ENCODE measurements at regions not wholly inside any gene's neighbourhood (a gene's known extent, or its start where the extent isn't known, plus 50 kb on each side); places are given as distances from the start of the nearest gene placed in this dataset.
"Not testable (repeated sequence)": the region's sequence is repeated elsewhere in the genome, so short reads cannot be mapped to it uniquely, and the experiment has no call there.

- H3K36me3 ChIP-seq (replicated peaks in 1 of 2; ENCODE audit: control insufficient read depth in 1 of 2, insufficient read depth in 2 of 2, low read length in 2 of 2); H3K4me1 Mint-ChIP-seq; H3K4me1 ChIP-seq (ENCODE audit: control insufficient read depth in 1 of 2, insufficient read depth in 2 of 2, low read length in 2 of 2); H3K27ac ChIP-seq (ENCODE audit: low read depth in 1 of 2, low read length in 2 of 2); H3K9me3 ChIP-seq (replicated peaks in 1 of 2; ENCODE audit: control insufficient read depth in 1 of 2, insufficient read depth in 1 of 2, low read length in 2 of 2); H3K4me3 ChIP-seq (replicated peaks in 1 of 3; ENCODE audit: low read depth in 2 of 3, low read length in 3 of 3); H3K79me2 ChIP-seq (ENCODE audit: insufficient read depth, low read length); DNase-seq; H3K27me3 ChIP-seq (ENCODE audit: control insufficient read depth in 2 of 2, insufficient read depth in 2 of 2, low read length in 2 of 2); H3K9ac ChIP-seq (ENCODE audit: insufficient read depth, low read length, poor library complexity, severe bottlenecking); H2AFZ ChIP-seq (ENCODE audit: insufficient read depth, low read depth, low read length, poor library complexity, severe bottlenecking); H4K20me1 ChIP-seq (ENCODE audit: insufficient read depth, low read length); H3K4me3 Mint-ChIP-seq; H3K4me2 ChIP-seq (replicated peaks; ENCODE audit: extremely low read depth, low read length, poor library complexity, severe bottlenecking); H3K9me3 Mint-ChIP-seq; H3K27me3 Mint-ChIP-seq (ENCODE audit: low read depth in 3 of 3); intact Hi-C loops (cut with micrococcal nuclease): not testable (repeated sequence)
- 77% methylated on average over 3 of the region's 5 CpGs for WGBS (ENCODE audit: insufficient coverage)
- Mint-ChIP-seq H3K36me3 (peaks cover 12 to 30% of the 10 kb centered on the region in 2 donors), H3K27ac (peak overlapping the region in 3 of 7 donors; percentile 0 to 58 (median 14))
Measured at GRCh38 chr7:39762881-39763280, 139.5 kb downstream of the RALA start.

- H3K27ac ChIP-seq (ENCODE audit: low read depth in 1 of 2, low read length in 2 of 2); intact Hi-C loops (cut with micrococcal nuclease); H3K27me3 Mint-ChIP-seq (ENCODE audit: low read depth in 3 of 3); H3K4me2 ChIP-seq (replicated peaks; ENCODE audit: extremely low read depth, low read length, poor library complexity, severe bottlenecking); H4K20me1 ChIP-seq (ENCODE audit: insufficient read depth, low read length); H3K9ac ChIP-seq (ENCODE audit: insufficient read depth, low read length, poor library complexity, severe bottlenecking); H3K4me3 Mint-ChIP-seq; H3K4me1 Mint-ChIP-seq; DNase-seq; H3K27me3 ChIP-seq (ENCODE audit: control insufficient read depth in 2 of 2, insufficient read depth in 2 of 2, low read length in 2 of 2); H3K4me1 ChIP-seq (ENCODE audit: control insufficient read depth in 1 of 2, insufficient read depth in 2 of 2, low read length in 2 of 2); H2AFZ ChIP-seq (ENCODE audit: insufficient read depth, low read depth, low read length, poor library complexity, severe bottlenecking); H3K4me3 ChIP-seq (replicated peaks in 1 of 3; ENCODE audit: low read depth in 2 of 3, low read length in 3 of 3); H3K27ac Mint-ChIP-seq; H3K9me3 Mint-ChIP-seq; H3K9me3 ChIP-seq (replicated peaks in 1 of 2; ENCODE audit: control insufficient read depth in 1 of 2, insufficient read depth in 1 of 2, low read length in 2 of 2); H3K79me2 ChIP-seq (ENCODE audit: insufficient read depth, low read length): not testable (repeated sequence)
- peaks cover 13 to 17% of the 10 kb centered on the region in 2 donors for H3K36me3 ChIP-seq (replicated peaks in 1 of 2; ENCODE audit: control insufficient read depth in 1 of 2, insufficient read depth in 2 of 2, low read length in 2 of 2)
- peaks cover 27 to 34% of the 10 kb centered on the region in 2 donors for H3K36me3 Mint-ChIP-seq
- no CpG with 5 or more reads among the region's 4 CpGs for WGBS (ENCODE audit: insufficient coverage)
Measured at GRCh38 chr7:39765833-39766232, 142.5 kb downstream of the RALA start.

- H3K4me1 ChIP-seq (ENCODE audit: control insufficient read depth in 1 of 2, insufficient read depth in 2 of 2, low read length in 2 of 2); H3K4me1 Mint-ChIP-seq; H3K27ac Mint-ChIP-seq; H3K9ac ChIP-seq (ENCODE audit: insufficient read depth, low read length, poor library complexity, severe bottlenecking); H2AFZ ChIP-seq (ENCODE audit: insufficient read depth, low read depth, low read length, poor library complexity, severe bottlenecking); H3K27ac ChIP-seq (ENCODE audit: low read depth in 1 of 2, low read length in 2 of 2); H3K4me3 Mint-ChIP-seq; intact Hi-C loops (cut with micrococcal nuclease); H3K9me3 Mint-ChIP-seq; H3K27me3 ChIP-seq (ENCODE audit: control insufficient read depth in 2 of 2, insufficient read depth in 2 of 2, low read length in 2 of 2); H3K4me2 ChIP-seq (replicated peaks; ENCODE audit: extremely low read depth, low read length, poor library complexity, severe bottlenecking); H3K27me3 Mint-ChIP-seq (ENCODE audit: low read depth in 3 of 3); DNase-seq; H3K79me2 ChIP-seq (ENCODE audit: insufficient read depth, low read length); H3K9me3 ChIP-seq (replicated peaks in 1 of 2; ENCODE audit: control insufficient read depth in 1 of 2, insufficient read depth in 1 of 2, low read length in 2 of 2); H3K4me3 ChIP-seq (replicated peaks in 1 of 3; ENCODE audit: low read depth in 2 of 3, low read length in 3 of 3); H4K20me1 ChIP-seq (ENCODE audit: insufficient read depth, low read length): not testable (repeated sequence)
- H3K36me3 ChIP-seq (replicated peaks in 1 of 2; ENCODE audit: control insufficient read depth in 1 of 2, insufficient read depth in 2 of 2, low read length in 2 of 2) = peaks cover 14 to 31% of the 10 kb centered on the region in 2 donors
- WGBS (ENCODE audit: insufficient coverage) = no CpG with 5 or more reads among the region's 4 CpGs
- H3K36me3 Mint-ChIP-seq = peaks cover 45 to 46% of the 10 kb centered on the region in 2 donors
Measured at GRCh38 chr7:39768439-39768838, 145.1 kb downstream of the RALA start.

DNA sequence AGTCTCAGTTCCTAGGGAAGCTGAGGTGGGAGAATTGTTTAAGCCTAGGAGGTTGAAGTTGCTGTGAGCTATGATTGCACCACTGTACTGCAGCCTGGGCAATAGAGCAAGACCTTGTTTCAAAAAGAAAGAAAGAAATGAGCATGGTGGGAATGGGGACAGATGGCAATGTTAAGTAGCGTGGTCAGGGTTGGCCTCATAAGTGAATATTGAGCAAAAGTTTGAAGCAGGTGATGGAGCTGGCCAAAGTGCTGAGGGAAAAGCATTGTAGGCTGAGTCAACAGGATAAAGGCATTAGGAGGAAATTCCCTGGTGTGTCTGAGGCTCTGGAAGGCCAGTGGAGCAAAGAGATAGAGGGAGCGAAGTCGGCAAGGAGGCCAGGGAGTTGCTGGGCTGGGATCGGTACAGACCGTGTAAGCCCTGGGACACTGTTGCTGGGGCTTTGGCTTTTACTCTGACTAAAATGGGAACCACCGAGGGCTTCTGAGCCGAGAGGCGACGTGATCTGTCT lies 151.0 kb downstream of the RALA start:
- DNase-seq; H3K4me3 ChIP-seq (replicated peaks in 1 of 3; ENCODE audit: low read depth in 2 of 3, low read length in 3 of 3); H3K4me3 Mint-ChIP-seq; H2AFZ ChIP-seq (ENCODE audit: insufficient read depth, low read depth, low read length, poor library complexity, severe bottlenecking); H3K4me1 Mint-ChIP-seq; H3K27me3 Mint-ChIP-seq (ENCODE audit: low read depth in 3 of 3); H3K9me3 Mint-ChIP-seq; H3K9ac ChIP-seq (ENCODE audit: insufficient read depth, low read length, poor library complexity, severe bottlenecking); H3K79me2 ChIP-seq (ENCODE audit: insufficient read depth, low read length); H3K4me1 ChIP-seq (ENCODE audit: control insufficient read depth in 1 of 2, insufficient read depth in 2 of 2, low read length in 2 of 2); H4K20me1 ChIP-seq (ENCODE audit: insufficient read depth, low read length); intact Hi-C loops (cut with micrococcal nuclease); H3K27me3 ChIP-seq (ENCODE audit: control insufficient read depth in 2 of 2, insufficient read depth in 2 of 2, low read length in 2 of 2); H3K27ac Mint-ChIP-seq; H3K9me3 ChIP-seq (replicated peaks in 1 of 2; ENCODE audit: control insufficient read depth in 1 of 2, insufficient read depth in 1 of 2, low read length in 2 of 2); H3K27ac ChIP-seq (ENCODE audit: low read depth in 1 of 2, low read length in 2 of 2); H3K4me2 ChIP-seq (replicated peaks; ENCODE audit: extremely low read depth, low read length, poor library complexity, severe bottlenecking): not testable (repeated sequence)
- H3K36me3 ChIP-seq (replicated peaks in 1 of 2; ENCODE audit: control insufficient read depth in 1 of 2, insufficient read depth in 2 of 2, low read length in 2 of 2) = peaks cover 10 to 16% of the 10 kb centered on the region in 2 donors
- H3K36me3 Mint-ChIP-seq = peaks cover 36 to 49% of the 10 kb centered on the region in 2 donors
- 99% methylated on average over 8 of the region's 9 CpGs for WGBS (ENCODE audit: insufficient coverage)
